AG09309 (cell line): ENCODE measurements at regions not wholly inside any gene's neighbourhood (a gene's known extent, or its start where the extent isn't known, plus 50 kb on each side); places are given as distances from the start of the nearest gene placed in this dataset.

Source experiments
- DNase-seq: peaks from one replicate; pipeline ENCODE4 v3.0.0-alpha.2; 2010; ENCODE audit warnings: low read depth
- H3K4me3 ChIP-seq: 2 replicates; pipeline ENCODE4 v1.5.1; 2011; ENCODE audit warnings: mild to moderate bottlenecking, low read depth, low read length, moderate library complexity; ENCODE audit not compliant: control insufficient read depth
- CTCF ChIP-seq: IDR thresholded peaks from 2 replicates; pipeline ENCODE4 v1.5.1; 2011; ENCODE audit warnings: mild to moderate bottlenecking, low read depth, low read length, inconsistent platforms; ENCODE audit not compliant: insufficient read depth, control insufficient read depth; ENCODE audit errors: missing control alignments

- DNase-seq, result no peak
- TF ChIP-seq CTCF, result no peak
- H3K4me3 ChIP-seq, result no peak overlapping the region
Observed at GRCh38 chr18:43825768-43826167, 548.5 kb upstream of the SYT4 start.

GRCh38 chr18:43826215-43826614 is 548.9 kb upstream of the SYT4 start:
- no peak overlapping the region for H3K4me3 ChIP-seq
- no peak for TF ChIP-seq CTCF
- no peak for DNase-seq

GRCh38 chr18:43827311-43827710 is 550.0 kb upstream of the SYT4 start:
- no peak overlapping the region for H3K4me3 ChIP-seq
- DNase-seq, result no peak
- TF ChIP-seq CTCF, result no peak

- no peak for TF ChIP-seq CTCF
- H3K4me3 ChIP-seq, result no peak overlapping the region
- no peak for DNase-seq
Observed at GRCh38 chr18:43830303-43830702, 553.0 kb upstream of the SYT4 start.

GRCh38 chr18:43830947-43831346 is 553.7 kb upstream of the SYT4 start:
- no peak for DNase-seq
- H3K4me3 ChIP-seq, result no peak overlapping the region
- no peak for TF ChIP-seq CTCF

- DNase-seq, result no peak
- TF ChIP-seq CTCF, result no peak
- H3K4me3 ChIP-seq, result no peak overlapping the region
Observed at GRCh38 chr18:43846299-43846698, 569.0 kb upstream of the SYT4 start.
